Coronary artery (tissue), 2 donors: ENCODE measurements at regions not wholly inside any gene's neighbourhood (a gene's known extent, or its start where the extent isn't known, plus 50 kb on each side); places are given as distances from the start of the nearest gene placed in this dataset.

Experiments used
- DNase-seq: peaks from one replicate; pipeline ENCODE4 v3.0.0-alpha.2; 2017; ENCODE audit warnings: low spot score
- H3K27ac ChIP-seq, 2 donors: fragments of 200-600 bp; sonication (generic); one replicate each; pipeline ENCODE4 v1.5.1; 2016 to 2019
- H3K4me3 ChIP-seq: fragments of 200-600 bp; sonication (generic); 2 replicates; pipeline ENCODE4 v1.5.1; 2016; ENCODE audit warnings: mild to moderate bottlenecking, moderate library complexity
- CTCF ChIP-seq: fragments of 200-600 bp; sonication (generic); IDR thresholded peaks from one replicate; pipeline ENCODE4 v1.5.1; 2019; ENCODE audit warnings: antibody characterized with exemption

DNA sequence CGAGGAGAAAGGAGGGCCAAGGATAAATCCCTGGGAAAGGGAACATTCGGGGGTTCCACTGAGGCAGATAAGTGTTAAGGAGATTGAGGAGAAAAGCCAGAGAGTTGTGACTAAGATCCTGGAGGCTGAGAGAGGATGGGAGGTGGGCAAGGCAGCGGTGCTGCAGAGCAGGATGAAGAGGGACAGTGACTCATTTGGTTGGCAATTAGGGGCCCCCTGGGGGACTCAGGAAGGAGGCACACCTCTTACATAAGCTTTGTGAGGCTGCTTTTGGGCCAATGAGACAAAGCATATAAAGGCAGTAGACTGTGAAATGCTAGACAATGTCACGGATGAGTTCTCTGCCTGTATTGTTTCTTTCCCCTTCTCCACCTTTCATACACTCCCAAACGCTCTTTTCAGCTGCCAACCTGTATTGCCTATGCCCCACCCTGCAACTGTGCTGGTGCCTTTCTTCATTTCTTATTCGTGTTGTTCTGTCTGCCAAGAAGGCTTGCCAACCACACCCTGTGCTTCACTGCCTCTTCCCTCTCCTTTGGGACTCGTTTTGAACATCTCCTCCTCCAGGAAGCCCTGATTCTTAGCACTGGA is 246.8 kb upstream of the KIRREL3 start:
- DNase-seq: no peak
- H3K27ac ChIP-seq: no peak overlapping the region
- no peak for TF ChIP-seq CTCF
- no peak overlapping the region for H3K4me3 ChIP-seq

- TF ChIP-seq CTCF: no peak
- Histone ChIP-seq H3K27ac (no peak overlapping the region), H3K4me3 (no peak overlapping the region)
- DNase-seq: no peak
Observed at GRCh38 chr11:127242676-127243075, 242.1 kb upstream of the KIRREL3 start.

GRCh38 chr11:127238321-127238720 is 237.8 kb upstream of the KIRREL3 start:
- TF ChIP-seq CTCF: no peak

GRCh38 chr11:127236776-127237175 is 236.2 kb upstream of the KIRREL3 start:
- no peak for TF ChIP-seq CTCF
- no peak for DNase-seq
- Histone ChIP-seq H3K4me3 (no peak overlapping the region), H3K27ac (no peak overlapping the region)

More at GRCh38 chr11:127238321-127238720, 237.8 kb upstream of the KIRREL3 start:
- Histone ChIP-seq H3K4me3 (no peak overlapping the region), H3K27ac (no peak overlapping the region)
- no peak for DNase-seq

GRCh38 chr11:127233998-127234397 is 233.4 kb upstream of the KIRREL3 start:
- no peak overlapping the region for H3K4me3 ChIP-seq
- no peak overlapping the region for H3K27ac ChIP-seq
- TF ChIP-seq CTCF: no peak
- DNase-seq: no peak

DNA sequence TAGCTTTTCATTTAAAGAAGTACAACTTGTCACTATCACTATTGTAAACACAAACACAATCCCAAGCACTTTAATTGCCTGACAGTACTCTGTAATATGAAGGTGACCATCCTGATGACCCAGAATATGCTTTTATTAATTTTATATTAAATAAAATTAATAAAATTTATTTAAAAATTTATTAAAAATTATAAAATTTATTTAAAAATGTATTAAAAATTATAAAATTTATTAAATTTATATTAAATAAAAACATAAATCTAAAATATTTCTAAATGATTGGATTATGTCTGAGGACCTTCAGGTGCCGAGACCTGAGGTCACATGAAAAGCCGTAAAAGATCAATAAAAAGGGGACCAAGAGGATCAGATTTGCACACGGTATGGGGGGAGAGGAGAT is 229.8 kb upstream of the KIRREL3 start:
- no peak for TF ChIP-seq CTCF
- Histone ChIP-seq H3K4me3 (no peak overlapping the region), H3K27ac (no peak overlapping the region)
- DNase-seq: no peak

GRCh38 chr11:127226949-127227348 is 226.4 kb upstream of the KIRREL3 start:
- no peak for TF ChIP-seq CTCF
- H3K4me3 ChIP-seq: no peak overlapping the region
- no peak for DNase-seq
- no peak overlapping the region for H3K27ac ChIP-seq
